Fibroblast of mammary gland (primary cell): ENCODE measurements at regions not wholly inside any gene's neighbourhood (a gene's known extent, or its start where the extent isn't known, plus 50 kb on each side); places are given as distances from the start of the nearest gene placed in this dataset.
A peak's percentile ranks its signal among the peaks of the same experiment; 100 is the strongest.

ENCODE experiments used
- DNase-seq: peaks from one replicate; pipeline ENCODE4 v3.0.0-alpha.2; 2010; ENCODE audit warnings: low read depth
- H3K4me3 ChIP-seq: 2 replicates; pipeline ENCODE4 v1.5.1; 2011; ENCODE audit warnings: low read depth, mild to moderate bottlenecking, low read length, moderate library complexity; ENCODE audit not compliant: control insufficient read depth
- TF ChIP-seq, protein P1 (sequence below): conservative IDR thresholded peaks from 2 replicates; pipeline ENCODE4 v1.5.1; 2011; ENCODE audit warnings: low read depth, low read length, inconsistent platforms; ENCODE audit not compliant: control insufficient read depth, insufficient read depth

DNA sequence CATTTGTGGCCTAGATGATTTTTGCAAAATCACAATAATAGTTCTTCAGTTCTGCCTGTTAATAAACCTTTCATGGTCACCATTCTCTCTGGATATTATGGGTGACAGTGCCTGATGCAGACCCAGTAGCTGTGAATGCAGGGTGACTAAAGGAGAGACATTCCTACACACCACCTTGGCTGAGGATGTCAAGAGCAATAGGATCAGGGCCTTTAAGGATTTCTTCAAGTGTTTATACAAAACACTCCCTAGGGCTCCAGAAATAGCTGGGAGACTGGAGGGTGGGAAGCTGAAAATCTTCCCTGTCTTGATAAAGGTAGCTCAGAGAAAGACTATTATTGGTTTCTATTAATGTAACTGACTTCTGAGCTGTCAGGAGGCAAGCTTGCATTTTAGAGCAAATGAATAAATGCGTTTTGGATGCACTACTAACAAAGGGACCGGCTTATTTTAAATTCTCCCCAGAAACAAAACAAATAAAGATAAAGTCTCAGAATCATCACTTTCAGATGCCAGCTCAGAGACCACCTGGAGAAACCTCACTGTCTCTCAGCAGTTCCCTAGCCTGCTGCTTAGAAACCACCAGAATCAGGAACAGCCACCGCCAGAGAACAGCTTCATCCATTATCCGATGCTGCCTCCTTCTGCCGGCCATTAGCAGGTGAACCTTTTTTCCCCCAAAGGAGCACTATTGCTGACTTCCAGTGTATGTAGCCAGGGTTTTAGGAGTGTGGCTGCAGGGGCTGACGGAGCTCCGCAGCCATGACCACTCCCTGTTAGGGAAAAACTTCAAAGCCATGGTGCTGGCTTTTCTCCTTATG, 171.4 kb upstream of the DYNLRB2 start:
- DNase-seq, result peak; percentile 54
- H3K4me3 ChIP-seq, result no peak overlapping the region
- TF ChIP-seq, protein P1, sequence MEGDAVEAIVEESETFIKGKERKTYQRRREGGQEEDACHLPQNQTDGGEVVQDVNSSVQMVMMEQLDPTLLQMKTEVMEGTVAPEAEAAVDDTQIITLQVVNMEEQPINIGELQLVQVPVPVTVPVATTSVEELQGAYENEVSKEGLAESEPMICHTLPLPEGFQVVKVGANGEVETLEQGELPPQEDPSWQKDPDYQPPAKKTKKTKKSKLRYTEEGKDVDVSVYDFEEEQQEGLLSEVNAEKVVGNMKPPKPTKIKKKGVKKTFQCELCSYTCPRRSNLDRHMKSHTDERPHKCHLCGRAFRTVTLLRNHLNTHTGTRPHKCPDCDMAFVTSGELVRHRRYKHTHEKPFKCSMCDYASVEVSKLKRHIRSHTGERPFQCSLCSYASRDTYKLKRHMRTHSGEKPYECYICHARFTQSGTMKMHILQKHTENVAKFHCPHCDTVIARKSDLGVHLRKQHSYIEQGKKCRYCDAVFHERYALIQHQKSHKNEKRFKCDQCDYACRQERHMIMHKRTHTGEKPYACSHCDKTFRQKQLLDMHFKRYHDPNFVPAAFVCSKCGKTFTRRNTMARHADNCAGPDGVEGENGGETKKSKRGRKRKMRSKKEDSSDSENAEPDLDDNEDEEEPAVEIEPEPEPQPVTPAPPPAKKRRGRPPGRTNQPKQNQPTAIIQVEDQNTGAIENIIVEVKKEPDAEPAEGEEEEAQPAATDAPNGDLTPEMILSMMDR, result peak; percentile 66

DNA sequence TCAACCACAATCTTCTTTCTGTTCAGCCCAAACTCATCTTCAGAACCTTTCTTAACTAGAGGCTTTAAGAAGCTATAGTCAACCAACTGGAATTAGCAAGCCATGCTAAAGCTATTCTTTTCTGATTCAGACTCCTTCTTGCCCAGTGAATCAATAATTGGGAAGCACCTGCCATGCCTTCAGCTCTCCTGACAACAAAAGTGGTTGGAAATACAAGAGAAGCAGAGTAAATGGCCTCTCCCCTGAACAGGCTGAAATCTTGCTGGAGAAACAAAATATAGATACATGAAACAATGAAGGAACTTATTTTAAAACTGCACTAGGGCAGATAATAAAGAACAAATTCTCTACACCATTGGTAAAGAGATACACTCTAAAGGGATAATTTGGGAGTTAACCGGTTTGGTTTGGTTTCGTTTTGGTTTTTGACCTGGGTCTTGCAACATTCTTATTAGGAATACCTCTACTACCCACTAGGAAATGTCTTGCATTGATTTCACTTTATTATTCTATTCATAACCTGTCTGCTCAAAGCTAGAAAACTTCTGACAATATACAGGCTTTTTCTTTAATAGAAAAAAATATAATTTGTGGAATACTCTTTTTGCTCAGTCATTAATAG, 173.6 kb upstream of the DYNLRB2 start:
- no peak overlapping the region for H3K4me3 ChIP-seq
- DNase-seq, result no peak
- TF ChIP-seq, protein P1, result no peak

DNA sequence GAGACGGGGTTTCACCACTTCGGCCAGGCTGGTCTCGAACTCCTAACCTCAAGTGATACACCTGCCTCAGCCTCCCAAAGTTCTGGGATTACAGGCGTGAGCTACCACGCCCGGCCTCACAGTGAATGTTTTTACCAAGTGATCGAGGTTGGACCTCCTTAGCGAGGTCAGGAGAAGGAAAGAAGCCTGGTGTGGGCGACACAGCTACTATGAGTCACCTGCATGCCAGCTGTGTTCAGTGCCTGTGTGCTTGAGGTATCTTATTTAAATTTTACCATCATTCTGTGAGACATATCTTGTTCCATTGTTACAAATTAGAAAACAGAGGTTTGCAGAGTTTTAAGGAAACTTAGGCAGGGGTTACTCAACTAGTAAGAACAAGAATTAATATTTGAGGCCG, 174.8 kb upstream of the DYNLRB2 start:
- no peak overlapping the region for H3K4me3 ChIP-seq
- no peak for DNase-seq
- TF ChIP-seq, protein P1, result no peak

DNA sequence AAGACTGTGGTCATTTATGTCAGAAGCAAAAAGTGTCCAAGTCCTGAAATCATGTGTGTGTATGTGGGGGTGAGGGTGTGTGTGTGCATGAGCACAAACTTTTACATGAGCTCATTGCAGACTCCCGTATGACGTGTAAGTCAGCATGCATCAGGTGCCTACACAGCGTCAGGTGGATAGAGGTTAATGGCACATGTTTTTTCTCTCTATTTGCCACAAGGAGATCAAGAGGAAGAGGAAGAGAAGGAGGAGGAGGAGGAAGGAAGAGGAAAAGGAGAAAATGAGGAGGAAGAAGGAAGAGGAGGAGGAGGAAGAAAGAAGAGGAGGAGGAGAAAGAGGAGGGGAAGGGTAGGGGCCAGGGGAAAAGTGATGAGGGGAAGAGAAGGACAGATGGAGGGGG, 178.0 kb upstream of the DYNLRB2 start:
- TF ChIP-seq, protein P1, result no peak
- DNase-seq, result no peak
- no peak overlapping the region for H3K4me3 ChIP-seq

DNA sequence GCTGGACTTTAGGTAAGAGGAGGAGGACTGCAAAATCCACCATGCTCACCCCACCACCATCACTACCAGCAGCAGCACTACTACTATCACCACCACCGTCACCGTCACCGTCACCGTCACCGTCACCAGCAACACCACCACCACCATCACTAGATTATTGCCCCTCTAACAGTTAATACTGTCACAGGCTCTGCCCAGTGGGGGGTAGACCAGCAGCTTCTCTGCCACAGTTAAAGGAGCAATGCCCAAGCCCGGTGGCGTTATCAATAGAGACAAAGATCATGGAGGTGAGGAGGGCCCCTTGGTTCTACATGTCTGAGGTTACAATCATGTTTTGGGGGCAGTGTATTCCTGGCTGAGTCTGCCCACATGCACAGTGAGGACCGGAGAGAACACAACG, 184.4 kb upstream of the DYNLRB2 start:
- TF ChIP-seq, protein P1, result no peak
- no peak overlapping the region for H3K4me3 ChIP-seq
- DNase-seq, result no peak

DNA sequence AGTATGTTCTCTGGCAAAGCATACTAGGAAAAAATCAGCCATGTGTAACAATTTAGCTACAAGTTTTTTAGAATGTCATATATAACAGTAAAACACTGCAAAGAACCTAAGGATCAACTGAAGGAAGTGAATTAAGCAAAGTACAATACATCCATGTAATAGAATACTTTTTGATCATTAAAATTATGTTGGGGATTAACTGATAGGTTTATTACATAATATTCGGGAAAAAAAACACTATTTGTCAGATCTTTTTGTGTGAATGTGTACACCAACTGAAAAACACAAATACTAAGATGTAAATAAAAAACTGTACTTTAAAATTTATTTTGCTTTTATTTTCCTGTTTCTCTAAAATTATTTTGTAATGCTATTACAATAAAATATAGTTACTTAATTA, 185.5 kb upstream of the DYNLRB2 start:
- H3K4me3 ChIP-seq, result no peak overlapping the region
- no peak for DNase-seq
- TF ChIP-seq, protein P1, result no peak
